AG09319 (cell line): ENCODE measurements at regions not wholly inside any gene's neighbourhood (a gene's known extent, or its start where the extent isn't known, plus 50 kb on each side); places are given as distances from the start of the nearest gene placed in this dataset.

Source experiments
- DNase-seq: peaks from one replicate; pipeline ENCODE4 v3.0.0-alpha.2; 2010; ENCODE audit warnings: low read depth; ENCODE audit errors: extremely low read depth
- TF ChIP-seq, protein P1 (sequence below): IDR thresholded peaks from 2 replicates; pipeline ENCODE4 v1.5.1; 2011; ENCODE audit warnings: low read depth, mild to moderate bottlenecking, inconsistent platforms, low read length, moderate library complexity

DNA sequence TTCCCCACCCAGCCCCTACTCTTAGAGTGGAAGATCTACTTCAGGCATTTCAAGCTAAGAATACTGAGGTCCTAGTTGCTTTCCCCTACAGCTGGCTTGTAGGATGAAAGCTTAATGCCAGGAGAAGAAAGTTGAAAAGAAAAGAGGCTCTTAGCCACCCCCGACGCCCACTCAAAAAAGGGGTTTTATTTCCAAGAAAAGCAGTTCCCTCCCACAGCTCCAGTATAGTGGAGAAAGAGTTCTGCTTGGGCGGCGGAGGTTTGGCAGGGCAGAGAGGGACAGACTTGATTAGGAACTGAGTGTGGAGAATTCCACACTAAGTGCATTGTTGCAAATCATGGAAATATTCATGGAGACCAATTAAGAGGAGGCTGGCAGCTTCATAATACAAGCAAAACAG, 470.9 kb downstream of the ETS1 start:
- TF ChIP-seq, protein P1, sequence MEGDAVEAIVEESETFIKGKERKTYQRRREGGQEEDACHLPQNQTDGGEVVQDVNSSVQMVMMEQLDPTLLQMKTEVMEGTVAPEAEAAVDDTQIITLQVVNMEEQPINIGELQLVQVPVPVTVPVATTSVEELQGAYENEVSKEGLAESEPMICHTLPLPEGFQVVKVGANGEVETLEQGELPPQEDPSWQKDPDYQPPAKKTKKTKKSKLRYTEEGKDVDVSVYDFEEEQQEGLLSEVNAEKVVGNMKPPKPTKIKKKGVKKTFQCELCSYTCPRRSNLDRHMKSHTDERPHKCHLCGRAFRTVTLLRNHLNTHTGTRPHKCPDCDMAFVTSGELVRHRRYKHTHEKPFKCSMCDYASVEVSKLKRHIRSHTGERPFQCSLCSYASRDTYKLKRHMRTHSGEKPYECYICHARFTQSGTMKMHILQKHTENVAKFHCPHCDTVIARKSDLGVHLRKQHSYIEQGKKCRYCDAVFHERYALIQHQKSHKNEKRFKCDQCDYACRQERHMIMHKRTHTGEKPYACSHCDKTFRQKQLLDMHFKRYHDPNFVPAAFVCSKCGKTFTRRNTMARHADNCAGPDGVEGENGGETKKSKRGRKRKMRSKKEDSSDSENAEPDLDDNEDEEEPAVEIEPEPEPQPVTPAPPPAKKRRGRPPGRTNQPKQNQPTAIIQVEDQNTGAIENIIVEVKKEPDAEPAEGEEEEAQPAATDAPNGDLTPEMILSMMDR, result no peak
- no peak for DNase-seq

DNA sequence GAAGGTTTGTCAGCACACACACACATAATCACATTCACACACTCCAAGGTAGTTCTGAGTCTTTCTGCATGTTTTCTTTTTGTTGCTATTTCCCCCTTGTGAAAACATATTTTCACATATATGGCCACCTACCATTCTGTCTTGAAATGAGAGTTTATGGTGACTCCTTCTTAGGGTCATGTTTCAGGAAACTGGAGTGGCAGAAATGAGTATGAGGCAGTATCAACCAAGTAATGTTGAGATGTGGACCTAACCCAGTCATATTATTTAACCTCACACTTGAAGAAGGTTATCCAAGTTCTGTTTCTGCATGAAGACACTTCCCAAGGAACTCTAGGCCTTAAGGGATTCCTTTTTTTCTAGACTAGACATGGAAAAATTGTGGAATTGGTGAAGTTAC, 481.4 kb downstream of the ETS1 start:
- TF ChIP-seq, protein P1, result no peak
- no peak for DNase-seq

DNA sequence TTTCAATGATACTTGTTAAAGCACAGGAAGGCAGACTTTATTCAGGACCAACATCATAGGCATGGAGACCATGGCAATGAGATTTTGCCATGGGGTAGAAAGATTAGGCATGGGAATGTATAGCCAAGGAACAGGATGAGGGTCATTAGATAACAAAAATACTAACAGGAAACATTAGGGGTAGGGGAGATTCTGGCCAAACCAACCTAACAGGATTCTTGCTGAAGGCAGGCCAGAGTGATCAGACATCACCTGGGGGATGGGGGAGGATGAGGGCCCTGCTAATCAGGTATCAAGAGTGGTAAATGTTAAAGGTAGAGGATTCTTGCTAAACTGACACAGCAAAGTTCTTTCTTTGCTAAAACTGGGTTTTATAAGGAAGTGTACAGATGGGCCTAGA, 481.8 kb downstream of the ETS1 start:
- TF ChIP-seq, protein P1, result no peak

DNA sequence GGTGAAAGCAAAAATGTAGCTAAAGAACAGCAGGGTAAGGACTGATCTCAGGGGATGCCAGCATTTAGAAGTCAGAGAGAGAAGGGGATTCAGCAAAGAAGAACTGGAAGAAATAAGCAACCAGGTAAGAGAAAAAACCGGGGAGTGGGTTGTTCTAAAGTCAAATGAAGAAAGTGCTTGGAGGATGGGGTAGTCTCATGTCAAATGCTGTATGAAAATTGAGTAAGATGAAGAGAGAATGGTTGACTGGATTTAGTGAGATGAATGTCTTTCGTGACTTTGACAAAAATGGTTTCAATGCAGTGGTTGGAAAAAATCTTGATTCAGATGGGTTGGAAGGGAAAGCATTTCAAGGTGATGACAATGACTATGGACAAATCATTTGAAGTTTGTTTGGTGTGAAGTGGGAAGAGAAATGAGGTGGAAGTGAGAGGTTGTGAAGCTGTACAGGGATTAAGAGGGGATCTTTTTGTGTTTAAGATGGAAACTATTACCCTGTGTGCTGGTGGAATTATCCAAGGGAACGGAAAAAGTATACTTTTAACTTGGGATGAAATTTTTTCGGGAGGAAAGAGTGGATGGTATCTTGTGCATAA, 484.0 kb downstream of the ETS1 start:
- TF ChIP-seq, protein P1, result no peak
- DNase-seq, result no peak

More for the DNA sequence above, 481.8 kb downstream of the ETS1 start:
- DNase-seq, result no peak

DNA sequence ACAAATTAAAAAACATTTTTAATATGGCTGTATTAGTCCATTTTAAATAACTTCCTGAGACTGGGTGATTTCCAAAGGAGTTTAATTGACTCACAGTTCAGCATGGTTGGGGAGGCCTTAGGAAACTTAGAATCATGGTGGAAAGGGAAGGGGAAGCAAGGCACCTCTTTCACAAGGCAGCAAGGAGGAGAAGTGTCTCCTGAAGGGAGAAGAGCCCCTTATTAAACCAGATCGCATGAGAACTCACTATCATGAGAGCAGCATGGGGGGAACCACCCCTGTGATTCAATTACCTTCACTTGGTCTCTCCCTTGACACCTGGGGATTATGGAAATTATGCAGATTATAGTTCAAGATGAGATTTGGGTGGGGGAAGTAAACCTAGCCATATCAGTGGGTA, 488.6 kb downstream of the ETS1 start:
- no peak for DNase-seq
- TF ChIP-seq, protein P1, result no peak

DNA sequence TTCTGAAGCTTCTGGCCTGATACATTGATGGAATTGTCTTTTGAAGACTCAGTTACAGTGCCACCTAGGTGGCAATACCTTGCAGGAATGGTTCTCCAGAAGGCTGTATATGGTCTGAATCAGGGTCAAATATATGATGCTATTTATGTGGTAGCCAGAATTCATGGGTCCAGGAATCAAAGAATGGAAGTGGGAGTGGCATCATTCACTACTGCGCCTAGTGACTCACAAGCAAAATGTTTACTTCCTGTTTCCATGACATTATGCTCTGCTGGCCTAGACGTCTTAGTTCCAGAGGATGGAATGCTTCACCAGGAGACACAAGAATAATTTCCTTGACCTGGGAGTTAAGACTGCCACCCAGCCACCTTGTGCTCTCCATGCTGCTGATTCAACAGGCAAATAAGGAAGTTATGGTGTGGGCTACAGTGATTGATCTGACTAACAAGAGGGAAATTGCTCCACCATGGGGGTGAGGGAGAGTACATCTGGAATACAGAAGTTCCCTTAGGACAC, 491.8 kb downstream of the ETS1 start:
- peak; percentile 24 for DNase-seq
- TF ChIP-seq, protein P1, result no peak; the same call in 1 of the 2 replicates

DNA sequence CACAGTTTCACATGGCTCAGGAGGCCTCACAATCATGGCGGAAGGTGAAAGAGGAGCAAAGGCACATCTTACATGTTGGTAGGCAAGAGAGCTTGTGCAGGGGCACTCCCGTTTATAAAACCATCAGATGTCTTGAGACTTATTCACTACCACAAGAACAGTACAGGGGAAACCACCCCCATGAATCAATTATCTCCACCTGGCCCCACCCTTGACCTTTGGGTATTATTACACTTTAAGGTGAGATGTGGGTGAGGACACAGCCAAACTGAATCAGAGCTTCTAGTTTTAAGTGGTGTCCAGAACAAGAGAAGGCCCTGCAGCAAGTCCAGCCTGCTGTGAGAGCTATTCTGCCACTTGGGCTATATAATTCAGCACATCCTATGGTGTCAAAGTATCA, 493.7 kb downstream of the ETS1 start:
- TF ChIP-seq, protein P1, result no peak
- DNase-seq, result no peak
